SW 1271 (cell line): ENCODE measurements at regions not wholly inside any gene's neighbourhood (a gene's known extent, or its start where the extent isn't known, plus 50 kb on each side); places are given as distances from the start of the nearest gene placed in this dataset.
"Not testable (repeated sequence)": the region's sequence is repeated elsewhere in the genome, so short reads cannot be mapped to it uniquely, and the experiment has no call there.

ENCODE experiments used
- DNase-seq, 2 experiments: peaks; one replicate each; lab custom pipeline; 2025; lab: John Stamatoyannopoulos, UW

DNA sequence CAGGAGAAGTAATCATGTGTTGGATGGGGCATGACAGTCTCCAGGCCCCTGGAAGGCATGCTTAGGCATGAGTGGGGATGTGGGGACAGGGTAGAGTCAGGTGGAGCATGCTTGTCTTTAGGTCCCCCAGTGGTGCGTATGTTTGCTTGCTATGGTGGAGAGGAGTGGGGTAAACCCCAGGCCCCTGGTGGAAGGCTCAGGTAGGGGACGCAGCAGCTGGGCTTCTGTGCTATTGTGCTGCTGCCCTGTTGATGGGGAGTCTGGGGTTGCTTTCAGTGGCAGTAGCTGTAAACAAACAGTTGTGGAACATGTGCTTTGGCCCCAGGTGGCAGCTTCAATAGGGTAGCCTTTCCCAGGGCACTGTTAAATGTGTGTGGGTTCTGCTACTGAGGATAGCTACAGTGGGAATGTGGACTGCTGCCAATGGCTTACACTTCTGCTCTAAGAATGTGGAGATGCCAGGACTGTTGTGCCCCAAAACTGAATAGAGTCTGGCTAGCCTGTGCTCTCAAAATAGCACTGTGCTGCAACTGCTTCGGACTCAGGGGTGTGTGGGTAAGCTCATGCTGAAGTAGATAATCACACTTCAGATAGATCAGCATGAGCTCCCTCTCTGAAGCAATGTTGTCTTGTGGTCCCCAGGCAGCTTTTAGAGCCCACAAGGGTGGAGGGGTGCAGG, 1257.3 kb downstream of the DIAPH3 start:
- DNase-seq: no peak

DNA sequence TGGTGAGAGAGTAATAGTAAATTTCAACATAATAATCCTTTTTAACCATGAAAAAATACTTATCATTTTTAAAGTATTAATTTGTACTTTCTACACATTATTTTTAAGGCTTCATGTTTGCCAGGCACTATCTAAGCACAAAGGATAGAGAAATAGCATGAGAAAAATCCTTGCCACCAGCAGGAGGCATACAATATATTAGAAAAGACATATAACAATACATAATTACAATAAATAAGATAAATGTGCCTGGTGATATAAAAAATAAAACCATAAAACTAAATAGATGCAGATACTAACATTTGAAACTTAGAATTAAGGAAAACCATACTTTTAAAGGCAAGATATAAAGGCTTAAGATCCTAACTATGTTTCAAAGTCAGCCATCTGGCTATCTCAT, 1256.4 kb downstream of the DIAPH3 start:
- no peak for DNase-seq

GRCh38 chr13:58908019-58908679, 1255.6 kb downstream of the DIAPH3 start:
- no peak for DNase-seq

- no peak for DNase-seq
These were observed 1244.2 kb downstream of the DIAPH3 start for GRCh38 chr13:58919551-58919950.

DNA sequence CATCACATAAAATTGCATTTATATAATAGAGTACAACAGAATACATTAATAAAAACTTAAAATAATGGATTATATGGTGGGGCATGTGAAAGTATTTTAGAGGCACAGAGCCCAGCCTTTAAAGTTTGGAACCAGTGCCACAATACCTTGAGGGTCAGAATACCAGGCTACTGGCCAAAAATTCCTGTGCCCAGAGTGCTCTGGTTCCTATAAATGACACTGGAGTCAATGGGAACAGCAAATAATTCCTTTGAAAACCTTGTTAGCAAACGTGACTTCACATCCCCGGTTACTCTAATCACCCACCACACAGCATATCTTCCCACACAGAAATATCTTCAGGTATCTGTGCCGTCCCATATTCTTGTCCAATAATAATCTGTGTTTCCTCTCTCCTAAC, 1242.6 kb downstream of the DIAPH3 start:
- no peak for DNase-seq

GRCh38 chr13:58926858-58927257, 1236.9 kb downstream of the DIAPH3 start:
- DNase-seq: no peak

DNA sequence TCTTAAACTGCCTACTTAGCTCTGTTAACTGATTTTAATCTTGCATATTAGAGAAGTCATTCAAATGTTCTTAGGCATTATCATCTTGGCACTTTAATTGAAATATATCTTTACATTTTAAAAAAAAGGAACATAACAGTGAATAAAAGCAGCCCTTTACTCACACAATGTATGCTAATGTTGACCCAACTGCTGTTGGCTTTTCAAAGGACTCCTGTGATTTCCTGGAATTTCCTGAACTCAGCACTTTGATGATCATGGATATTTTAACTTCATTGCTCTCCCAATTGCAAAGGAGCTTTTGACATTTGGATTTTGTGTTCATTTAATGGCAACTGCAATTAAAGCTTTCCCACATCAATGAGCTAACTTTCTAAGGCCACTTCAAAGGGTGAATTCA, 1230.3 kb downstream of the DIAPH3 start:
- DNase-seq: no peak

GRCh38 chr13:58935689-58936088, 1228.0 kb downstream of the DIAPH3 start:
- DNase-seq: no peak

GRCh38 chr13:58946274-58946673, 1217.5 kb downstream of the DIAPH3 start:
- no peak for DNase-seq

DNA sequence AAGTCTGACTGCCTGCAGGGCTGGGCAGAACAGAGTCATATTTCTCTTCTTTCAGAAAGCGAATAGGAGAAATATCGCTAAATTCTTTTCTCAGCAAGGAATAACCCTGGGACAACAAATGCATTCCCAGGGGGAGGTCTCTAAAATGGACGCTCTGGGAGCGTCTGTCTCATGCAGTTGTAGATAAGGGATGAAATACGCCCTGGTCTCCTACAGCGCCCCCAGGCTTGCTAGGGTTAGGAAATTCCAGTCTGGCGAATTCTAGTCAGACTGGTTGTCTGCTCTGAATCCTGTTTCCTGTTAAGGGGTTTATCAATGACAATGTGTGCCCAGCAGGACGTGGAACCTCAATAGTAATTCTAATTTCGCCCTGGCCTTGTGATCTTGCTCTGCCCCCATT, 1214.1 kb downstream of the DIAPH3 start:
- DNase-seq: no peak

DNA sequence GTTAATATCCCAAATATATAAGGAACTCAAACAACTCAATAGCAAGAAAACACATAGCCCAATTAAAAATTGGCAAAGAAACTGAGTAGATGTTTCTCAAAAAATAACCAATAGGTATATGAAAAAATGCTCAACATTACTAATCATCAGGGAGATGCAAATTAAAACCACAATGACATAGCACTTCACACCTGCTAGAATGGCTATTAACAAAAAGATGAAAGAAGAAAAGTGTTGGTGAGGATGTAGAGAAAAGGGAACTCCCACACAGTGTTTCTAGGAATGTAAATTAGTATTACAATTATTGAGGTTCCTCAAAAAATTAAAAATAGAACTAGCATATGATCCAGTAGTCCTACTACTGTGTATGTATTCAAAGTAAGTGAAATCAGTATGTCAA, 1212.8 kb downstream of the DIAPH3 start:
- DNase-seq: no peak

- DNase-seq: no peak
These were observed 1210.1 kb downstream of the DIAPH3 start for GRCh38 chr13:58953638-58954037.

GRCh38 chr13:58955546-58956385, 1208.0 kb downstream of the DIAPH3 start:
- DNase-seq: no peak

GRCh38 chr13:58958097-58958496, 1205.6 kb downstream of the DIAPH3 start:
- DNase-seq: not testable (repeated sequence)

DNA sequence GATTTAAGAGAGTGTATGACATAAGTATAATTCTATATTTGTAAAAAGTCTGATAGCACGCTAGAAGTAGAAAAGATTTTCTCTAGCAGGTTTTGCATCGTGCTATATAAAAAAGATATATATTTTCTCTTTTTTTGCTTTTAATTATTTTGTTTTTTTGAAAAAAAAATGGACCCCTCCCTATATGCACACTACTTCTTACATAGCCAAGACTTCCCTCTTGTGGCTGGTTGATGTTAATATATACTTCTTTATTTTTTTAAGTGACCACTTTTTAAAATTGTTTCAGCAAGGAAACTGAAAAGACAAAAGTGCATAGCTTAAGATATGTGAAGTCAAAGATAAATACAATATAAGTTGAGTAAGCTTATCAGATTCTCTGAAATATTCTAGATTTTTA, 1202.8 kb downstream of the DIAPH3 start:
- peak in 1 of 2 experiments; percentile 41 for DNase-seq

DNA sequence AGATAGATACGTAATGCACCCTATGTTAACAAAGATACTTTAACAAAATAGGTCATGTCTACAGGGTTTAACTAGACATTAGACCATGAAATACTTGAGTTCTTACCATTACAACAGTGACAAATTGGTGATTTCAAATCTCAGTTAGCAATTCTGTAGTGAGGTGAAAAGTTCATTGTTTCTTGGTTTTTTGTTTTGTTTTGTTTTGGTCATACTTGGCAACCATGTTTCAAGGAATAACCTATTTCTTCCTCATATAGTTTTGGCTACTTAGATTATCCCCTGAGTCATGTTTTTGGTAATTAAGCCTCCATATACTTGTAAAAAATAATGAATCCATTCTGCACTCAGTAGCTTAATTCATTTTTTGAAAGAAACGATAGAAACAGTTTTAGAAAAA, 1200.4 kb downstream of the DIAPH3 start:
- no peak for DNase-seq

- DNase-seq: no peak
These were observed 1199.7 kb downstream of the DIAPH3 start for GRCh38 chr13:58964048-58964447.

DNA sequence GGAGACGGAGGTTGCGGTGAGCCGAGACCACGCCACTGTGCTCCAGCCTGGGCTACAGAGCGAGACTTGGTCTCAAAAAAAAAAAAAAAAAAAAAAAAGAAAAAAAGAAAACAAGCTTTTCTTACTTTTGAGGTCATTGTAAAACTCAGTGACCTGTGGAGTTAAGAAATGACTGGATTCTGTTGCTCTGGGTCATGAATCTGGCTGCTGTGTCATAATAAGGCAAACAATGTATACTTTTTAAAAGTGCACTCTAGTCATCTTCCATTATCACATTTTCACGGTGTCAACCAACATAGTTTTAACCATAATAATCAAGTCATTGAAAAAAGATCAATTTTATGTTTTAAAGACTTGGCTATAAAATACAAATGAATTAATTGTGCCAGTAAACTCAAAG, 1186.6 kb downstream of the DIAPH3 start:
- DNase-seq: no peak

GRCh38 chr13:58978331-58978730, 1185.4 kb downstream of the DIAPH3 start:
- DNase-seq: no peak

DNA sequence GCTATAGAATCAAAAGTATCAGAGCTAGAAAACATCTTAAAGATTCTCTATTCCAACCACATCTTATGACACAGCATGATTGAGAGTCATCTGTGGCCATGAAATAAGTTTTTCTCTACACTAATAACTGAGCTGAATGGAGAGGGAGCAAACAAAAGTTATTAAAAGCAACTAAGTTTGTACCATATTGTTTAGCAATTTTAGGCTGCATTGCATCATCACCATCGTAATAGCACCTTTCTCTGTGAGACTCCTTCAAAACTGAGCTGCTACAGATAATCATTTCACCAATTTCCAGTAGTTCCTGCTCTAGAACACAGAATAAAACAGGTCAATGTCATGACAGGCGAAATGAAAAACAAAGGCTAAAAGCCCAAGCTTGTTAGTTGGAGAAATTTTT, 1183.9 kb downstream of the DIAPH3 start:
- DNase-seq: no peak

GRCh38 chr13:58985845-58986244, 1177.9 kb downstream of the DIAPH3 start:
- no peak for DNase-seq

DNA sequence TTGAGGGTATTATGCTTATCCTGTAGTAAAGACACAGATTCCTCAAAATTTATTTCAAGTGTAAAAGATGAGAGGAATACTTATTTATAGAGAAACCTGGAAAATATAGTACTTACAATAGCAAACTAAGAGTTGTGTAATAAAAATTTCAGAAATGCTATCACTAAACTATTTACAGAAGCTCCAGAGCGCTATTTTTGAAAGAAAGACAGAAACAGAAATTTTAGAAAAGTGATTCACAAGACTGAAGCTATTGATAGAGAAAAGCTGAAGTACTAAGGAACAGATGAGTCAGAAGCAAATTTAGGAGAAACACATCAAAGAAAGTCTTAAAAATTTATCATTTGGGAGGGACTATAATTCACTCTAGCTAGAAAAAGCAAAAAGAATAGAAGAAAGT, 1174.2 kb downstream of the DIAPH3 start:
- no peak for DNase-seq
